Naive thymus-derived CD4-positive, alpha-beta T cell (primary cell): ENCODE measurements at regions not wholly inside any gene's neighbourhood (a gene's known extent, or its start where the extent isn't known, plus 50 kb on each side); places are given as distances from the start of the nearest gene placed in this dataset.

ENCODE experiments used
- ATAC-seq: fragments of 150-1000 bp; cut with Tn5 transposase; 2 replicates; pipeline ENCODE4 v1.10.0; 2021; ENCODE audit warnings: mild to moderate bottlenecking, moderate library complexity
- CTCF ChIA-PET: fragments of 350-600 bp; sonication (Branson Sonifier 250); formaldehyde crosslinking; loops from one replicate; lab custom pipeline; 2021; ENCODE audit warnings: antibody characterized with exemption; lab: Charles Lee
- POLR2A ChIA-PET: fragments of 350-600 bp; sonication (Branson Sonifier 250); formaldehyde crosslinking; loops from one replicate; lab custom pipeline; 2021; ENCODE audit warnings: antibody characterized with exemption, inconsistent platforms; lab: Charles Lee
- DNase-seq, 9 donors: peaks; one replicate each; pipeline versions ENCODE4 v3.0.0 to v3.0.0-alpha.2; 2020 to 2022; ENCODE audit warnings: mixed read lengths in 1 of 9
- H3K27ac ChIP-seq: one replicate; pipeline ENCODE4 v1.7.0; 2013; ENCODE audit warnings: mild to moderate bottlenecking, low read depth, low read length, moderate library complexity
- H3K27me3 ChIP-seq, 2 donors: one replicate each; pipeline ENCODE4 v1.7.0; 2013; ENCODE audit warnings: low read length in 2 of 2, mild to moderate bottlenecking in 2 of 2, moderate library complexity in 2 of 2; ENCODE audit not compliant: control insufficient read depth in 2 of 2, insufficient read depth in 2 of 2
- H3K36me3 ChIP-seq, 3 experiments: 1 replicate in 2 of 3; 2 replicates in 1 of 3; pipeline ENCODE4 v1.7.0; 2013; ENCODE audit warnings: low read length in 3 of 3, mild to moderate bottlenecking in 3 of 3, moderate library complexity in 1 of 3; ENCODE audit not compliant: insufficient read depth in 3 of 3, control insufficient read depth in 2 of 3
- H3K4me1 ChIP-seq, 2 donors: one replicate each; pipeline ENCODE4 v1.7.0; 2013; ENCODE audit warnings: low read length in 2 of 2, mild to moderate bottlenecking in 2 of 2, moderate library complexity in 1 of 2; ENCODE audit not compliant: control insufficient read depth in 2 of 2, insufficient read depth in 2 of 2
- H3K4me3 ChIP-seq: 2 replicates; pipeline ENCODE4 v1.7.0; 2013; ENCODE audit warnings: mild to moderate bottlenecking, low read length
- H3K9me3 ChIP-seq, 3 experiments: 1 replicate in 2 of 3; 2 replicates in 1 of 3; pipeline ENCODE4 v1.7.0; 2013; ENCODE audit warnings: low read length in 3 of 3; ENCODE audit not compliant: control insufficient read depth in 2 of 3
- H3K27ac Mint-ChIP-seq, 9 donors: one replicate each; pipeline ENCODE4 v1.8.0; 2020 to 2022; ENCODE audit warnings: mixed read lengths in 9 of 9, mild to moderate bottlenecking in 8 of 9, moderate library complexity in 5 of 9, inconsistent platforms in 2 of 9
- H3K27me3 Mint-ChIP-seq, 5 donors: one replicate each; pipeline ENCODE4 v1.8.0; 2021 to 2022; ENCODE audit warnings: mixed read lengths in 5 of 5, mild to moderate bottlenecking in 1 of 5
- H3K36me3 Mint-ChIP-seq, 5 donors: one replicate each; pipeline ENCODE4 v1.8.0; 2020 to 2022; ENCODE audit warnings: mixed read lengths in 5 of 5, mild to moderate bottlenecking in 3 of 5, inconsistent platforms in 1 of 5
- H3K4me1 Mint-ChIP-seq, 7 donors: one replicate each; pipeline ENCODE4 v1.8.0; 2020 to 2022; ENCODE audit warnings: mixed read lengths in 7 of 7, mild to moderate bottlenecking in 3 of 7, inconsistent platforms in 1 of 7
- H3K4me3 Mint-ChIP-seq, 10 donors: one replicate each; pipeline ENCODE4 v1.8.0; 2020 to 2022; ENCODE audit warnings: mild to moderate bottlenecking in 10 of 10, mixed read lengths in 10 of 10, moderate library complexity in 6 of 10, inconsistent platforms in 2 of 10
- H3K9me3 Mint-ChIP-seq, 11 donors: one replicate each; pipeline ENCODE4 v1.8.0; 2020 to 2022; ENCODE audit warnings: mixed read lengths in 11 of 11, mild to moderate bottlenecking in 4 of 11, inconsistent platforms in 1 of 11, moderate library complexity in 1 of 11
- intact Hi-C, 2 donors: fragments of 100-400 bp; cut with micrococcal nuclease; formaldehyde crosslinking; loops; one replicate each; pipeline ENCODE4 v1.15.1; 2023

DNA sequence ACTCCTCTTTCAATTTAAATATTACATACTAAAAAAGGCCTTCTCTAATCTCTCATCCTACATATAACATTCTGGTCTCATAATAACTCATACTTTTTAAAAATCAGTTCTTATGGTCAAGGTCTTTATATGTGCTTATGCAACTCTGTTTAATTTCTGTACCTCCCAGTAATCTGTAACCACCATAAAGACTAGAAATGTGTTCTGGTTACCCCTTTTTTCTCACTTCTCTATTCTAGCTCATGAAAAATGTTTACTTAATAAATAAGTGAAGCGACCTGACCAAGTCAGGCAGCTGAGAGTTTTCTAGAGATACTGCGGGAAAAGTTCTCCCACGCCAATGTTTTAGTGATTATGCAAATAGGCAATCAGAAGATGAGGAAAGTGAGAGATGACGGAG is 548.8 kb upstream of the FAM241A start:
- Histone ChIP-seq H3K4me1 (no peaks in the 10 kb centered on the region), H3K4me3 (no peak overlapping the region), H3K27ac (no peak overlapping the region), H3K36me3 (no peaks in the 10 kb centered on the region), H3K27me3 (no peaks in the 10 kb centered on the region), H3K9me3 (no peaks in the 10 kb centered on the region)
- intact Hi-C loops = no loop called here
- ATAC-seq (no peak), DNase-seq (no peak)
- Mint-ChIP-seq H3K27ac (no peak overlapping the region), H3K9me3 (peaks cover 0 to 4% (median 0%) of the 10 kb centered on the region in 11 donors), H3K27me3 (no peaks in the 10 kb centered on the region), H3K4me3 (no peak overlapping the region), H3K36me3 (no peaks in the 10 kb centered on the region), H3K4me1 (no peaks in the 10 kb centered on the region)
- CTCF ChIA-PET = no interaction called here
- POLR2A ChIA-PET = no interaction called here

GRCh38 chr4:111601671-111602070 is 543.6 kb upstream of the FAM241A start:
- Histone ChIP-seq H3K4me1 (no peaks in the 10 kb centered on the region), H3K27ac (no peak overlapping the region), H3K36me3 (no peaks in the 10 kb centered on the region), H3K4me3 (no peak overlapping the region), H3K27me3 (no peaks in the 10 kb centered on the region), H3K9me3 (no peaks in the 10 kb centered on the region)
- Mint-ChIP-seq H3K27me3 (no peaks in the 10 kb centered on the region), H3K27ac (no peak overlapping the region), H3K4me1 (no peaks in the 10 kb centered on the region), H3K9me3 (peaks cover 0 to 6% (median 0%) of the 10 kb centered on the region in 11 donors), H3K4me3 (no peak overlapping the region), H3K36me3 (no peaks in the 10 kb centered on the region)
- intact Hi-C loops = no loop called here
- DNase-seq (no peak), ATAC-seq (no peak)
- ChIA-PET POLR2A (no interaction called here), CTCF (no interaction called here)

DNA sequence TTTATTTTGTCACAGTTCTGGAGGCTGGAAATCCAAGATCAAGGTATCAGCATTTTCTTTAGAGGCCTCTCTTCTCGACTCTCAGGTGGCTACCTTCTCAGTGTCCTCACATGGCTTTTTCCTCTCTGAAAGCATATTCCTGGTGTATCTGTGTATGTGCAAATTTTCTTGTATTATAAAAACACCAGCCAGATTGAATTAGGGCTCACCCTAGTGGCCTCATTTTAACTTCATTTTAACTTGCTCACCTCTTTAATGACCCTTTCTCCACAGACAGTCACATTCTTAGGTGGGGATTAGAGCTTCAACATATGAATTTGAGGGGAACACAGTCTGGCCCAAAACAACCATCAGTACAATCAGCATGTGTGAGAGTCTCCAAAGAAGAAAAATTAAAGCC is 542.4 kb upstream of the FAM241A start:
- no peaks in the 10 kb centered on the region for H3K27me3 ChIP-seq
- no peaks in the 10 kb centered on the region for H3K27me3 Mint-ChIP-seq
- no peak overlapping the region for H3K4me3 ChIP-seq
- DNase-seq (no peak), ATAC-seq (no peak)
- H3K9me3 Mint-ChIP-seq = peaks cover 0 to 11% (median 0%) of the 10 kb centered on the region in 11 donors
- no peaks in the 10 kb centered on the region for H3K4me1 Mint-ChIP-seq
- no peaks in the 10 kb centered on the region for H3K9me3 ChIP-seq
- POLR2A ChIA-PET = no interaction called here
- CTCF ChIA-PET = no interaction called here
- no peaks in the 10 kb centered on the region for H3K36me3 Mint-ChIP-seq
- intact Hi-C loops = no loop called here
- H3K4me1 ChIP-seq = no peaks in the 10 kb centered on the region
- H3K27ac Mint-ChIP-seq = no peak overlapping the region
- H3K4me3 Mint-ChIP-seq = no peak overlapping the region
- H3K27ac ChIP-seq = no peak overlapping the region
- H3K36me3 ChIP-seq = no peaks in the 10 kb centered on the region

- Mint-ChIP-seq H3K9me3 (peaks cover 0 to 11% (median 0%) of the 10 kb centered on the region in 11 donors), H3K36me3 (no peaks in the 10 kb centered on the region)
- CTCF ChIA-PET = no interaction called here
Measured at GRCh38 chr4:111605111-111605510, 540.1 kb upstream of the FAM241A start.

GRCh38 chr4:111610681-111611080 is 534.6 kb upstream of the FAM241A start:
- Histone ChIP-seq H3K4me3 (no peak overlapping the region), H3K4me1 (no peaks in the 10 kb centered on the region), H3K27ac (no peak overlapping the region), H3K36me3 (no peaks in the 10 kb centered on the region), H3K27me3 (no peaks in the 10 kb centered on the region), H3K9me3 (no peaks in the 10 kb centered on the region)
- ChIA-PET POLR2A (interaction anchor here (0.6 kb wide), 1 partner anchor 16 kb away, joined by 4 read pairs; no protein-coding TSS in a partner anchor), CTCF (no interaction called here)
- H3K4me1 Mint-ChIP-seq = no peaks in the 10 kb centered on the region
- H3K4me3 Mint-ChIP-seq = no peak overlapping the region
- ATAC-seq (no peak), DNase-seq (no peak)
- intact Hi-C loops = no loop called here
- H3K27ac Mint-ChIP-seq = no peak overlapping the region
- no peaks in the 10 kb centered on the region for H3K27me3 Mint-ChIP-seq
- H3K9me3 Mint-ChIP-seq = peaks cover 0 to 5% (median 0%) of the 10 kb centered on the region in 11 donors
- no peaks in the 10 kb centered on the region for H3K36me3 Mint-ChIP-seq

More at GRCh38 chr4:111605111-111605510, 540.1 kb upstream of the FAM241A start:
- ATAC-seq (no peak), DNase-seq (no peak)
- H3K4me1 ChIP-seq = no peaks in the 10 kb centered on the region
- no peak overlapping the region for H3K27ac ChIP-seq
- Mint-ChIP-seq H3K4me3 (no peak overlapping the region), H3K27me3 (no peaks in the 10 kb centered on the region), H3K4me1 (no peaks in the 10 kb centered on the region), H3K27ac (no peak overlapping the region)
- no peaks in the 10 kb centered on the region for H3K9me3 ChIP-seq
- POLR2A ChIA-PET = no interaction called here
- no peak overlapping the region for H3K4me3 ChIP-seq
- intact Hi-C loops = no loop called here
- no peaks in the 10 kb centered on the region for H3K36me3 ChIP-seq
- H3K27me3 ChIP-seq = no peaks in the 10 kb centered on the region

DNA sequence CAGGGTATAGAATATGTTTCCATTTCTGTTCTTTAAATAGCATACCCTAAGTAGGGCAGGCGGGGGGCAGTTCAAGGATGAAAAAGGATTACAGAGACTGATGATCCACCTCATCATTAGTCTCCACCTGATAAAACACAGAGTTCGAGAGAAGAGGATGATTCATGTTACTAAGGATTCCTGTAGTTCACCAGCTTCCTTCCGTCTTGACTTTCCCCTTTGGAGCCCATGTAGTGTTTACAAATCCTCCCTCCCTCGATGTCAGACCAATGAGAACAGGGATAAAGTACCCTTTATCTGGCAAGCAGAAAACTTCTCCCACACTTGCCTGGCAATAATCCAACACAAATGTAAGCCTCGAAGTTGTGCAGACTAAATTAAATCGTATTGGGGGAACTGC is 526.3 kb upstream of the FAM241A start:
- Mint-ChIP-seq H3K4me3 (no peak overlapping the region), H3K27me3 (no peaks in the 10 kb centered on the region), H3K4me1 (no peaks in the 10 kb centered on the region), H3K9me3 (peaks cover 0 to 8% (median 0%) of the 10 kb centered on the region in 11 donors), H3K36me3 (no peaks in the 10 kb centered on the region), H3K27ac (no peak overlapping the region)
- Histone ChIP-seq H3K4me3 (no peak overlapping the region), H3K36me3 (no peaks in the 10 kb centered on the region), H3K9me3 (no peaks in the 10 kb centered on the region), H3K27ac (no peak overlapping the region), H3K27me3 (no peaks in the 10 kb centered on the region), H3K4me1 (no peaks in the 10 kb centered on the region)
- CTCF ChIA-PET = no interaction called here
- no peak for DNase-seq
- intact Hi-C loops = no loop called here
- ATAC-seq = no peak
- POLR2A ChIA-PET = no interaction called here

GRCh38 chr4:111628437-111628836 is 516.8 kb upstream of the FAM241A start:
- H3K27me3 ChIP-seq = no peaks in the 10 kb centered on the region

More at GRCh38 chr4:111628437-111628836, 516.8 kb upstream of the FAM241A start:
- intact Hi-C loops = no loop called here
- H3K27ac Mint-ChIP-seq = no peak overlapping the region
- H3K9me3 ChIP-seq = no peaks in the 10 kb centered on the region
- DNase-seq (no peak), ATAC-seq (no peak)
- H3K4me3 ChIP-seq = no peak overlapping the region
- no peaks in the 10 kb centered on the region for H3K36me3 ChIP-seq
- ChIA-PET CTCF (no interaction called here), POLR2A (no interaction called here)
- H3K4me3 Mint-ChIP-seq = no peak overlapping the region
- no peaks in the 10 kb centered on the region for H3K36me3 Mint-ChIP-seq
- H3K4me1 Mint-ChIP-seq = no peaks in the 10 kb centered on the region
- no peaks in the 10 kb centered on the region for H3K4me1 ChIP-seq
- no peak overlapping the region for H3K27ac ChIP-seq
- peaks cover 0 to 17% (median 6%) of the 10 kb centered on the region in 11 donors for H3K9me3 Mint-ChIP-seq
- H3K27me3 Mint-ChIP-seq = no peaks in the 10 kb centered on the region
